Upper lobe of left lung (tissue), 6 donors: ENCODE measurements at regions not wholly inside any gene's neighbourhood (a gene's known extent, or its start where the extent isn't known, plus 50 kb on each side); places are given as distances from the start of the nearest gene placed in this dataset.

Experiments
- ATAC-seq, 2 donors: fragments of 200-7000 bp; cut with Tn5 transposase; one replicate each; pipeline ENCODE4 v1.9.1; 2022; ENCODE audit warnings: mild to moderate bottlenecking in 2 of 2, moderate library complexity in 2 of 2; ENCODE audit not compliant: low FRiP score in 2 of 2
- DNase-seq, 2 donors: peaks; one replicate each; pipeline ENCODE4 v3.0.0-alpha.2; 2019 to 2020
- H3K27ac ChIP-seq, 4 donors: fragments of 200-600 bp; sonication (generic); one replicate each; pipeline ENCODE4 v1.5.1; 2016 to 2019
- H3K27me3 ChIP-seq, 4 donors: fragments of 200-600 bp; sonication (generic); one replicate each; pipeline ENCODE4 v1.5.1; 2017 to 2019
- H3K36me3 ChIP-seq, 4 donors: fragments of 200-600 bp; sonication (generic); one replicate each; pipeline ENCODE4 v1.5.1; 2016 to 2019
- H3K4me1 ChIP-seq, 4 donors: fragments of 200-600 bp; sonication (generic); one replicate each; pipeline ENCODE4 v1.5.1; 2018 to 2019
- H3K4me3 ChIP-seq, 4 donors: fragments of 200-600 bp; sonication (generic); one replicate each; pipeline ENCODE4 v1.5.1; 2017 to 2019; ENCODE audit warnings: mild to moderate bottlenecking in 2 of 4, moderate library complexity in 1 of 4
- H3K9me3 ChIP-seq, 4 donors: fragments of 200-600 bp; sonication (generic); one replicate each; pipeline ENCODE4 v1.5.1; 2018 to 2019
- EP300 ChIP-seq, 4 donors: sonication (generic); formaldehyde crosslinking; IDR thresholded peaks; one replicate each; pipeline ENCODE4 v1.5.1; 2017; ENCODE audit warnings: antibody characterized with exemption in 4 of 4, control low read depth in 2 of 4
- POLR2A ChIP-seq, 4 donors: fragments of 450-650 bp; IDR thresholded peaks; one replicate each; pipeline ENCODE4 v1.5.1; 2016 to 2017; ENCODE audit warnings: antibody characterized with exemption in 4 of 4, mild to moderate bottlenecking in 2 of 4
- POLR2AphosphoS5 ChIP-seq, 2 donors: sonication (generic); formaldehyde crosslinking; IDR thresholded peaks; one replicate each; pipeline ENCODE4 v1.5.1; 2017; ENCODE audit warnings: antibody characterized with exemption in 2 of 2
- WGBS, 2 donors: methylation state at CpG; one replicate each; pipeline ENCODE4 v1.1.5; 2017 to 2018; 5-methylcytosine and 5-hydroxymethylcytosine counted together
- TF ChIP-seq, protein P1 (sequence below), 6 experiments: fragments of 450-650 bp in 4 of 6; fragments of 200-600 bp in 2 of 6; sonication (generic) in 2 of 6; IDR thresholded peaks; one replicate each; pipeline ENCODE4 v1.5.1; 2016 to 2019; ENCODE audit warnings: antibody characterized with exemption in 6 of 6
- donor health status: DM: no; HTN: no; CAD: no; lungs with moderate emphysema.
- donor health status: DM: no; HTN: yes; CAD: no; lungs with severe emphysema.

DNA sequence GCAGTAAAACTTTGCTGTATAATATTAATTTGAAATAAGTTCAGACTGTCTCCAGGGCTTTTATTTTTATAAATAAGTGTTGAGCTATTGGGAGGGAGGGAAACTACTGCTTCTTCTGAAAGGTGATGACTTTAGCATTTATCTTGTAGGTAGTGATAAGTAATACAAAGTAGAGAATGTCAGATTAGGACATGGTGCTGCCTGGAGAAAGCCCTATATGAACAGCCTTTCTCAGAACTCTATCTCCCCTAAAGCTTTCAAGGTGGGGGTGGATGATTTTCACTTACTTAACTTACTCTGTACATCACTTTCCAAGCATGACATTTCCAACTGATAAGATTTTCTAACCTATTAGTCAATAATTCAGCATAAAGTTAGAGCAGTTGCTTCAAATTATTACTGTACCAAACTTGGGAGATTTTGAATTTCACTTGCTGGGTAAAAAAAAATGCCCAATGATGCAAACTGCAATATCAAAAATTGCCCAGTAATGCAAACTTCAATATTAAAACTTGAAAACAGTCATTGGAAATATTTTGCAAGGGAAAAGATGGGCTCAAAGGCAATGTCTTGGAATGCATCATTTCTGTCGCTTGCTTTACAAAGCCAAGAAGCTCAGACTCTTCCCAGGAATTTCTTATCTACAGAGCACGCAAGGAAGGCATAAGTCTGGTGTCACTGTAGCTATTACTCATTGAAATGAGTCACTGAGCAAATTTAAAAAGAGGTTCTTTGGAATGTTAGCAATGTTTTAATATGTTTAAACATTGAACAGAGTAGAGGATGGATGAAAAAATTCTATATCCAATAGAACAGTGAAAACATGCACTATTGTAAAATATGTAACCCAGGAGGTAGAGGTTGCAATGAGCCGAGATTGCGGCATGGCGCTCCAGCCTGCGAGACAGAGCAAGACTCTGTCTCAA is 569.5 kb downstream of the PSAT1 start:
- no peak overlapping the region for H3K27ac ChIP-seq
- TF ChIP-seq POLR2AphosphoS5 (IDR thresholded peaks at IDR 0.05) (no peak), POLR2A (IDR thresholded peaks at IDR 0.05) (no peak), EP300 (IDR thresholded peaks at IDR 0.05) (no peak)
- TF ChIP-seq, protein P1, sequence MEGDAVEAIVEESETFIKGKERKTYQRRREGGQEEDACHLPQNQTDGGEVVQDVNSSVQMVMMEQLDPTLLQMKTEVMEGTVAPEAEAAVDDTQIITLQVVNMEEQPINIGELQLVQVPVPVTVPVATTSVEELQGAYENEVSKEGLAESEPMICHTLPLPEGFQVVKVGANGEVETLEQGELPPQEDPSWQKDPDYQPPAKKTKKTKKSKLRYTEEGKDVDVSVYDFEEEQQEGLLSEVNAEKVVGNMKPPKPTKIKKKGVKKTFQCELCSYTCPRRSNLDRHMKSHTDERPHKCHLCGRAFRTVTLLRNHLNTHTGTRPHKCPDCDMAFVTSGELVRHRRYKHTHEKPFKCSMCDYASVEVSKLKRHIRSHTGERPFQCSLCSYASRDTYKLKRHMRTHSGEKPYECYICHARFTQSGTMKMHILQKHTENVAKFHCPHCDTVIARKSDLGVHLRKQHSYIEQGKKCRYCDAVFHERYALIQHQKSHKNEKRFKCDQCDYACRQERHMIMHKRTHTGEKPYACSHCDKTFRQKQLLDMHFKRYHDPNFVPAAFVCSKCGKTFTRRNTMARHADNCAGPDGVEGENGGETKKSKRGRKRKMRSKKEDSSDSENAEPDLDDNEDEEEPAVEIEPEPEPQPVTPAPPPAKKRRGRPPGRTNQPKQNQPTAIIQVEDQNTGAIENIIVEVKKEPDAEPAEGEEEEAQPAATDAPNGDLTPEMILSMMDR (IDR thresholded peaks at IDR 0.05): no peak
- no peaks in the 10 kb centered on the region for H3K4me1 ChIP-seq
- DNase-seq: no peak
- H3K27me3 ChIP-seq: no peaks in the 10 kb centered on the region
- H3K9me3 ChIP-seq: no peaks in the 10 kb centered on the region
- ATAC-seq: no peak
- no peaks in the 10 kb centered on the region for H3K36me3 ChIP-seq
- WGBS, 2 donors: 79 to 82% methylated on average over 6 of the region's 6 CpGs
- H3K4me3 ChIP-seq: no peak overlapping the region

DNA sequence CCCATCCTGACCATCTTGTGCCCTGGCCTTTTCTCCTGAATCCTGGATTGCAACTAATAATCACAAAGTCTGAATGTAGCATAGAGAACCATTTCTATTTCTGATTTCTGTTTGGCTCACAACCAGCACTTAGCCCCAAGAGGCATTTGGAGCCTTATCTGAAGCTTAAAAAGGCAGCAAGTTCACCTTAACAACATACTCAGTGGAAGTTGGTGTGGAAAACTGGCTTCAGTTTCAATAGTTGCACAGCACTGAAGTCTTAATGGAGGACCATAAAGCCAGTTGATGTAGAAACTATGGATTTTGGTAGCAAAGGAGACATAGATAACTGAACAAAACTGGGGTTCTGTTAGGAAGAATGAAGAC is 574.1 kb downstream of the PSAT1 start:
- Histone ChIP-seq H3K9me3 (no peaks in the 10 kb centered on the region), H3K4me3 (no peak overlapping the region), H3K36me3 (no peaks in the 10 kb centered on the region), H3K27me3 (no peaks in the 10 kb centered on the region), H3K27ac (no peak overlapping the region), H3K4me1 (no peaks in the 10 kb centered on the region)
- TF ChIP-seq POLR2AphosphoS5 (IDR thresholded peaks at IDR 0.05): no peak
- TF ChIP-seq, protein P1 (IDR thresholded peaks at IDR 0.05): no peak
- TF ChIP-seq POLR2A (IDR thresholded peaks at IDR 0.05): no peak
- no peak for TF ChIP-seq EP300 (IDR thresholded peaks at IDR 0.05)
- ATAC-seq (no peak), DNase-seq (no peak)

DNA sequence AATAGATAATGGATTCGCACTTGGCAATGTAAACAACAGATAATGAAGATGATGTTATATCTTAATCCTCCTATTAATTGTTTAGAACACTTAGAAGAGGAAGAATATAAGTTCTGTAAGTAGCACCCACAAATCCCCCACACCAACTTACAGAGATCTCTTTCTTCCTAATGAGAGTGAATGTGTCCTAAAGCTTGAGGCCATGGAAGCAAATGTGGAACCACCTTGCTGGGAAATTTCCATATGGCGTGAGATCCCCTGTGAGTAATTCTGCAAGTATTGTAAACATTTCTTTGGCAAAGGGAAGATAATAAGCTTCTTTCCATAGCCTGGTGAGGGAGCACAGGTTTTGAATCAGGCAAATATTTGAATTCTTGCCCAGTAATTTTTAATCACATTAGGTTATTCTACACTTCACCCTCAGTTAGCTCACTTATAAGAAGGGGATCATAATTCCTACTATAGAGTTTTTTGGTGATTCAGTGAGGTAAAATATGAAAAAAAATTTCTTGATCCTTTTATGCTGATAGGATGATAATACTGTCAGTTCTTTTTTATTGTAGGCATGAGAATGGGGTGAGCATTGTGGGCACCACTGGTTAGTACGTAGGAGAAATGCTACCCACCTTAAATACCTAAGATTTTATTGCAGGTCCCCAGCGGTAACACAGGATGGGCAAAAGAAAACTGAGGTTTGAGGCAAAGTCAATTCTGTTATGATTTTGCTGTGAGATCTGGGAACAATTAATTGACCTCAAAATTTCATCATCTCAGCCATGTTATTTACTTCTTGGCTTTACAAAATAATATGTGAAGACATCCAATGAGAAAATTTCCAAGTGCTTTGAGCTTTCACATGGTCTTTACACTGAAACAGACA is 574.8 kb downstream of the PSAT1 start:
- H3K27ac ChIP-seq: no peak overlapping the region
- no peaks in the 10 kb centered on the region for H3K36me3 ChIP-seq
- H3K4me1 ChIP-seq: no peaks in the 10 kb centered on the region
- H3K4me3 ChIP-seq: no peak overlapping the region
- H3K9me3 ChIP-seq: no peaks in the 10 kb centered on the region
- no peak for TF ChIP-seq EP300 (IDR thresholded peaks at IDR 0.05)
- TF ChIP-seq POLR2AphosphoS5 (IDR thresholded peaks at IDR 0.05): no peak
- H3K27me3 ChIP-seq: no peaks in the 10 kb centered on the region
- DNase-seq (no peak), ATAC-seq (no peak)
- 77 to 78% methylated on average over 4 of the region's 4 CpGs for WGBS, 2 donors

DNA sequence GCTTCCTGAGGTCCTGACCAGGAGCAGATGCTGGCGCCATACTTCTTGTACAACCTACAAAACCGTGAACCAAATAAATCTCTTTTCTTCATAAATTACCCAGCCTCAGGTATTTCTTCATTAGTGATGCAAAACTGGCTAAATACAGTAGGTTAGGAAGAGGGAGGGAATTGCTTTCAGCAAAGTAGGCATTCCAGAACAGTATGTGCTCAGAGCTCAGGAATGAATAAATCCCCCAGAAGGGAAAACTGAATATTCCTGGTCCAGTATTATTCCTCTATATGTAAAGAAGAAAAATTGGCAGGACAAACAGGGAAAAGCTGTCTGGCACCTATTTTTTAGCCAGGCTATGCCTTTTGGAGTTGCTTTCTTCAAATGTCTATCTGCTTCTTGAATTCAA is 577.1 kb downstream of the PSAT1 start:
- TF ChIP-seq, protein P1 (IDR thresholded peaks at IDR 0.05): no peak
- H3K27me3 ChIP-seq: no peaks in the 10 kb centered on the region
- no peaks in the 10 kb centered on the region for H3K9me3 ChIP-seq
- H3K27ac ChIP-seq: no peak overlapping the region
- no peaks in the 10 kb centered on the region for H3K4me1 ChIP-seq
- DNase-seq: no peak
- ATAC-seq: no peak
- no peak overlapping the region for H3K4me3 ChIP-seq
- H3K36me3 ChIP-seq: no peaks in the 10 kb centered on the region
- WGBS, 2 donors: 83 to 89% methylated on average over 2 of the region's 2 CpGs

DNA sequence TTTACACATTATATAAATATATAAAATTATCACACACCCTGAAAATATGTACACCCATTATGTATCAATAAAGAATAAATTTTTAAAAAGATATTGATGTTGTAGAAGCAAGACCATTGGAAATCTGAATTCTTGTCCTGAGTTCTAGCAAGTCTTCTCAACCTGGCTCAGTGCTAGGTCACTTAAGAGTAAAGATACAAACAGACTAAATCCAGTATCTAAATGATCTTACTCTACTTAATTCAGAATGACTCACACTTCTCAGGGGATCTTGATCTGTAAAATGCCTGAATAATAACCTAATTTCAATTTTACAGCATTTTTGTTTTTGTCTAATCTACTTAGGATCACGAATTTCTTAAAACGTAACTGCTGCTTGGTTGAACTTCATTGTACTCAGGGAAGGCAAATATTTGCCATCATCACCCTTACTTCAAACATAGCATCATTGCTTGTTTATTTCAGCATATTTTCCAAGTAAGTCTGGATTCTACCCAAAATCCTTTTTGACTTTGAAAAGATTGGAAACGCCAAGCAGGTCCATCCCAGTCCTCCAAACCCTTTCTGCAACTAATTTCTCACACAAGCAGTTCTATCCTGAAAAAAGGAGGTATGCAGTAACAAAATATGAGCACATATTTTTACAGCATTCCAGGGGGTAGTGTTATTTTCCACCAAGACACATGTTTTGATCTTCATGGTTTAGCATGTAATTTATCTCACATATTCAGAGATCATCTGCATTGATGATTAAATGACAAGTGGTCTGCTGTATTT is 582.6 kb downstream of the PSAT1 start:
- 51 to 59% methylated on average over 3 of the region's 3 CpGs for WGBS, 2 donors
- Histone ChIP-seq H3K4me3 (no peak overlapping the region), H3K27ac (no peak overlapping the region), H3K36me3 (no peaks in the 10 kb centered on the region), H3K4me1 (no peaks in the 10 kb centered on the region), H3K9me3 (no peaks in the 10 kb centered on the region), H3K27me3 (no peaks in the 10 kb centered on the region)
- ATAC-seq (no peak), DNase-seq (no peak)
- TF ChIP-seq, protein P1 (IDR thresholded peaks at IDR 0.05): no peak
